GM18870 (cell line): ENCODE measurements at regions not wholly inside any gene's neighbourhood (a gene's known extent, or its start where the extent isn't known, plus 50 kb on each side); places are given as distances from the start of the nearest gene placed in this dataset.
"Not testable (repeated sequence)": the region's sequence is repeated elsewhere in the genome, so short reads cannot be mapped to it uniquely, and the experiment has no call there.

Source experiments
- ATAC-seq: cut with Tn5 transposase; IDR thresholded peaks from one replicate; pipeline ENCODE4 v1.9.1; 2021; ENCODE audit warnings: moderate library complexity; ENCODE audit not compliant: unreplicated experiment

DNA sequence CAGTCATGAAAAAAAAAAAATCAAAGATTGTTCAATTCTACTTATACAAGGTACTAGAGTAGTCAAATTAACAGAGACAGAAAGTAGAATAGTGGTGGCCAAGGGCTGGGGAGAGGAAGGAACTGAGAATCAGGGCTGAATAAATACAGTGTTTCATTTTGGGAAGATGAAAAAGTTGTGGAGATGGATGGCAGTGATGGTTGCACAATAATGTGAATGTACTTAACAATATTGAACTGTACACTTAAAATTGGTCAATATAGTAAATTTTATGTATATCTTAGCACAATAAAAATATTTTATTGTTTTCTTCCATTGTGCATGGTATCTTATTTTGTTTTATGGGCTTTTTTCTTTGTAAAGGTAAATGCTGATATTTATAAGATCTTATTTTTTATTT is 262.2 kb upstream of the AGTR1 start:
- ATAC-seq, result no peak

DNA sequence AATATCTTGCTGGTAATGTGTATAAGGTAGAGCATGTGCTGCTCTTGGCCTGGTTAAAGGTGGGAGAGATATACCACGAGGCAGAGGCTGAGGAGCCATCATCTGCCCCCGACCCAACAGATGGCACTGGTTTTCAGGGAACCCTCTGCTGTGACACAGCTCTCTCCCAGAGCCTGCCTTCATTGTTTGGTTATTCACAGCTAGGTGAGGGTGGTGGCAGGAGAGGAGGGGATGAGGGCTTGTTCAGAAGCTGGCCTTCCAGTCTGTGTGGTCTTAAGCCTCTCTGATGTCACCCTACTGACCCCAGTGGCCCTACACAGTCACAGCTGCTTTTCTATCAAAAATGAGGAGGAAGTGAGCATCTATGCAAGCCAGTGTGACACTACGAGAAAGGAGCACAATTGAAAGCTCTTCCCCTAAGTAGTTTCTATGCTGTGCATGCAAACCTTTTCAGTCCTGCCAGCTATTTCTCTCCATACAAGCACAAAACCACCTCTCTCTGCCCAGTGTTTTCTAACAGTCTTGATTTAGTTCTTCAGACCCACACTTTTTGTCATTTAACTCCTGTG is 258.4 kb upstream of the AGTR1 start:
- no peak for ATAC-seq

DNA sequence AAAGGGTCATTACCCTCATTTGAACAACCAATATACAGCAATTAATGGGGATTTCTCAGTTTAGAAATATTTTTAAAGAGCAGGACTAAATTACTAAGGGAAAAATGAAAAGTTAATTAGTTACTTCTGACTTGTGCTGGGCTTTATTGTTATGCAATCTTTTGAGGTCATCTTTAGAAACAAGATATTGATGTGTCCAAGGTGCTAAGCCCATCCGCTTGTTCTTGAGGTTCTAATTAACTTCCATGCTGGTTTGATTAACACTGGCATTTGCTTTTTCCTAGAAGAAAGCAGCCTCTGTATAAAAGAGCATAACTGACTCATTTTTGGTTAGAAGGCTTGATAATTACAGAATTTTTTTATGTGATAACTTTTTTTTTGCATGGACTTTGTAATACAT is 256.5 kb upstream of the AGTR1 start:
- ATAC-seq, result no peak

DNA sequence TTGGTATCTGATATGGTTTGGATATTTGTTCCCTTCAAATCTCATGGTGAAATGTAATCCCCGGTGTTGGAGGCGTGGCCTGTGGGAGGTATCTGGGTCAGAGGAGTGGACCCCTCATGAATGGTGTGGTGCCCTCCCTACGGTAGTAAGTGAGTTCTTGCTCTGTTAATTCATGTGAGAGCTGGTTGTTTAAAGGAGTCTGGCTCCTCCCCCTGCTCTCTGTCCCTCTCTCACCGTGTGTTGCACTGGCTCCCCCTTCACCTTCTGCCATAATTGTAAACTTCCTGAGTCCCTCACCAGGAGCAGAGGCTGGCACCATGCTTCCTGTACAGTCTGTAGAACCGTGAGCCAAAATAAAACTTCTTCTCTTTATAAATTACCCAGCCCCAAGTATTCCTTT is 246.9 kb upstream of the AGTR1 start:
- ATAC-seq, result no peak

DNA sequence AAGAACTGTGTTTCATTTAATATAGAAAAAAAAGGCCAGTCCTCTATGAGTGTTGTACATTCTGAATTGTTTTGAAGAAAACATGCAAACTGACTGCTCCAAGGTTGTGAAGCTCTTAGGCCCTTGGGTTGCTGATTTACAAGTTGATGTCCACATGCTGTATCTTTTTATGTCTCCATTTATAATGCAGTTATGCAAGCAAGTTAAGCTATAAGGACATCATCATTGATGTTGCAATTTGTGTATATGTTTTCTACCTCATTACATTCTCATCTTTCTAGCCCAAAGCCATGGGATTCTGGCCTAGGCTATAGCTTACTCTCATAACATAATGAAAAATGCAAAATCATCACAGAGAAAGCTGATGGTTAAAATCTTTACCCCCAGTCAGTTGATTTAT is 245.7 kb upstream of the AGTR1 start:
- ATAC-seq, result no peak

DNA sequence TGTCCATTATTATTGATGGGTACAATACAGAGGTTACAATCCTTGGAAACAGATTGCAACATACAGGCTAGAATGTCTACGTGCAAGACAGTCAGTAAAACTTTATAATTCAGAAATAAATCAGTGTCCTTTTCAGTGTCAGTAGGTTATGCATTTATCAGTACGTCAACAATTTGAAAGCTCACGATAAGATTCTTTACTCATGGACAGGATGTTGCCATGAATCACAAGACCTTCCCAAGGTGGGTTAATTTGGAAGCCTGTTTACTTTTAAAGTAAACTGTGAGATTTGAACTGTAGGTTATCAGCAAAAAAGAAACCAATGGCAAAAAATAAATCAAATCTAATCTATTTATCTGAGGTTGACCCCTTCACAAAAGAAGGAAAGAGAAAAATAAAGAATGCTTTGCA is 243.9 kb upstream of the AGTR1 start:
- ATAC-seq, result no peak

DNA sequence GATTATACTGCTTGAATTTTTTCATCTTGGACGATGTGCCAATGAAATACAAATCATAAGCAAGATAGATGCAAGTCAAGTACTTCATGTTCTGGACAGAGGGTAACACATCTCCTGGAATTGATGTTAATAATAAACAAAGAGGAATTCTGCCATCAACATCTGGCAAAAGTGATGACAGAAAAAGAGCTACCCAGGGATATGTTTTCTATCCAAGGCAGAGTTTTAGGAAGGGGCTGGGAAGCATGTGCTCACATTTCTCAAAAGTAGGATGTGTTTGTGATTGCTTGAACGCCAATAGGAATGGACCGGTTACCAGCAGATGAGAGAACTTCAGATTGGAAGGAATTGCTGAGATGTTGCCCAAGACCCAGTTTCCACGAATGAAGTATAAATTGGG is 242.6 kb upstream of the AGTR1 start:
- ATAC-seq, result no peak

DNA sequence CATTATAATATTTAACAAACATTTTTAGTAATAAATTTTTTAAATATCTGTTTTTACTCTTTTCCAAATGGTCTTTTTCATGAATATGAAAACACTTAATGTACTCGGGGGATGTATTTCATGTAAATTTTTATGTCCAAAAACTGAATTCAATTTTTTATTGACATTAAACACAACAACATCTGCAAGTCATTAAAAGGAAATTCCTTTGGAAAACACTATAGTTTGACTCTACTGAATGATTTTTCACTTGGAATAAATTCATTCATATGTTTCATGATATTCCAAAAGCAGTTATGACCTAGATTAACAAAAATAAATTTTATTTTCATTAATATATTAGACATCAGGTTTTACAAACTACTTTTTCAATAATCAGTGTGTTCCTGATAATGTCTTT is 239.8 kb upstream of the AGTR1 start:
- no peak for ATAC-seq

DNA sequence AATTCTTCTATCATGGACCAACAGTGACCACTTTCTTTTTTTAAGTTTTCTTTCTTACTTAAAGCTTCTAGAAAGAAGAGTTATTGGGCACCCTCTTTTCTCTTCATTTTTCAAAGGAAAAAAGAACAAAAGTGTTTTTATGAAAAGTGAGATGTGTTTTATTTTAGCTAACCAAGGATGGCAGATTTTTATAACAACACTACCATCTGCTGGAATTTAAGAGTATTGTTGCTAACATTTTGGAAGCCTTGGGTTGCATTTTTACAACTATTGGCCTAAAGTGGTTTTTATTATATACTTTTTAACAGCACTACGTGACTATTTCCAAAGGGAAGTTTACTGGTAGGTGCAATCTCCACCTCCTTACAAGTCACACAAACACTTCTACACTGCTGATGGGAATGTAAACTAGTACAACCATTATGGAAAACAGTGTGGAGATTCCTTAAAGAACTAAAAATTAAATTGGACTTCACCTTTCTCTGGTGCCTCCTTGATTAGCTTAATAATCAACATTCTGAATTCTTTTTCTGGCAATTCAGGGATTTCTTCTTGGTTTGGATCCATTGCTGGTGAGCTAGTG is 237.7 kb upstream of the AGTR1 start:
- ATAC-seq, result no peak

DNA sequence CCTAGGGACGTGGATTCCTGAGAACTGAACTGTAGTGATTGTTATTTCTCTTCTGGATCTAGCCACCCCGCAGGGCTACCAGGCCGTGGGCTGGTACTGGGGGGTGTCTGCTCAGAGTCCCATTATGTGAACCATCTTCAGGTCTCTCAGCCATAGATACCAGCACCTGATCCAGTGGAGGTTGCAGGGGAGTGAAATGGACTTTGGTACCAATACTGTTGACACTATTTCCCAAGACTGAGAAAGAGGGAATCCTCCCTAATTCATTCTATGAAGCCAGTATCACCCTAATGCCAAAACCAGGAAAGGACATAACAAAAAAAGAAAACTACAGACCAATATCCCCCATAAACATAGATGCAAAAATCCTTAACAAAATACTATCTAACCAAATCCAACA is 237.0 kb upstream of the AGTR1 start:
- no peak for ATAC-seq

DNA sequence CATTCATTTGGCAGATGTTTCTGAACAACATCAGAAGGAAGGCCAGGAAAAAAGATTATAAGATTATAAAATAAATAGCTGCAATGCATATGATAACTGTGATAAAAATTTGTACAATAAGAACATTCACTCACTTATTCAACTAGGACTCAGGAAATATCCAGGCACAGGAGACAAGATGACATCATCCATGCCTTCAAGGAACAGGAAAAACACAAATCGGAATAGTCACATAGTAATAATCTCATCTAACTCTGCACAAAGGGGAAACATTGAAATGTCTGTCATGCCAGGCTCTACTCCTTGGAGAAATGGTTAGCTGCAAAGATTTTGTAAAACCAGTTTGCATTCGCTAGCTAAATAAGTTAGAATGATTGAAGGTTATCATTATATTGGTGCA is 233.5 kb upstream of the AGTR1 start:
- ATAC-seq, result no peak

DNA sequence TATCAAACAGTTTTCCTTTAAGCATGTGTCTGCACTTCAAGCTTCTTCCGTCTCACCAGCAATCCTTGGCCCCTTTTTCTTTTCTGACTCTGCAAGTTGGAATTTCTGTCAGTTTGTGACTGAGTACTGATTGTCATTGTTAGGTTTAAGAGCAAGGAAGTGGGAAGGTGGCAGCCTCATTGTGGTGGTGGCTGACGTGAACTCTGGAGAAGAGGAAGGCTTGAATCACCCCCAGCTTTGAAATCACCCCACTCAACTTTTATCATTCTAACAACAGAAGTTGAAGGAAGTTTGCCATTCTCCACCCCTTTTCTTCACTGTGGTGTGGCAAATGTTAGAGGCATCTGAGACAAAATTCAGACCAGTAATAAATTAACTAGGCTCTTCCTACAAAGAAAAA is 231.6 kb upstream of the AGTR1 start:
- no peak for ATAC-seq

DNA sequence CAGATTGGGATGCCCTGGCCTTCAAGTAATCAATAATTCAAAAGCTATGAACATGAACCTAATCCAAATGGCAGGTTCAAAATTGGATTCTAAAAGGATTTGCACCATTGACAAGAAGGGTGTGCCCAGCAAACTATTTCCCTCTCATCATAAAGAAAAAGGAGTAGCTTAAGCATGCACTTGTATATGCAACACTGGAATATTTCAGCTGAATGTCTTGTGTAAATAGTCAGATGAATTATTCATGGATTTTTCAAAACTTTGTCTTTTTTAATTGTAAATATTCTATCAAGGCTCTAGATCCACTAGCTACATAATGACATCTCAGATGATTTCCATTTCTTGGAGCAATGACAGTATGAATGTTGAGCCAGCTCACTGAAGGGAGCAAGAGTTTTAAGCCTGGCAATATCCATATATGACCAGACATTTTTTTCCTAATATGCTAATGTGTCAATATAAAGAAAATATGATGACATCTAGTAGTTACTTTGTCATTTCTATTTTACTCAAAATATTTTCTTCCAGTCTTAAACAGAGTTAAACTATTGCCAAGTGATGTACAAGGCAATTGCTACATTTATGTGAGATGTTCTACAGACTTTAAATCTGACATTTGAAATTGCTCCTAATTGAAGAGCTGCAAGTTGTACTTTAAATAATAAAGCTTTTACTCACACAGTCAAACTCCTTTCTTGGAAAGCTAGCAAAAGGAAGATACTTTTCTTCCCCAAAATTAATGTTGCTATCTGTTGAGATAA is 230.5 kb upstream of the AGTR1 start:
- ATAC-seq, result no peak

DNA sequence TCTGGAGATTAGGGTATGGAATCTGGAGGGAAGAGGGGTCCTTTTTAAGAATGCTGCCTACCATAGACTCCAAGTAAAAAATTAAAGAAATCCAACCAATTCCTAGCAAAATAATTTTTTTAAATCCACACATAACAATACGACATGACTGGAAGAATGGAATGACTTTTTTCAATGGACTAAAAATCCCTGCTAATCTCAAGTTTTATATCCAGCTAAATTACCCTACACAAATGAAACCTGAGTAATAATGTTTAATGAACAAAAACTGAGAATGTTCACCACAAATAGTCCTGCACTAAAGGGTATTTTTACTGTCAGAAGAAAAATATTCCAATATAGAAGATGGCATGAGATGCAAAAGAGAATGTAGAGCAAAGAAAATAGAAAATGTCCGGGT is 220.3 kb upstream of the AGTR1 start:
- ATAC-seq, result no peak

DNA sequence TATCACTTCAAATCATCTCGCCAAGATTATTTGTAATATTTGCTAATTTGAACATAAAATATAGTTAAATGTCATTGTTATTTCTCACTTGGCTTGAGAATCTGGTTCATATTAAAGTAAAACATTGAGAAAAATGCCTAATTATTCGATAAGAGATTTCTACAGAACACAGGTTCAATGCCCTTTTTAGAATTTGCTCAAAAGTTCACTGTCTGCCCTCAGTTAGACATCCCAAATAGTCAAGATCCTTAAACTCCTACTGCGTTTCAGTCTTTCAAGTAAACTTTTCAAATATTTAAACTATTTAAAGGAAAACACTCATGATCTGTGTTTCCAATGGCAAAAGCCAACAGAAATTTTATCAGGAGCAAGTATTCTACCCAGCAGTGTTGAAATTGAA is 204.1 kb upstream of the AGTR1 start:
- ATAC-seq, result no peak

DNA sequence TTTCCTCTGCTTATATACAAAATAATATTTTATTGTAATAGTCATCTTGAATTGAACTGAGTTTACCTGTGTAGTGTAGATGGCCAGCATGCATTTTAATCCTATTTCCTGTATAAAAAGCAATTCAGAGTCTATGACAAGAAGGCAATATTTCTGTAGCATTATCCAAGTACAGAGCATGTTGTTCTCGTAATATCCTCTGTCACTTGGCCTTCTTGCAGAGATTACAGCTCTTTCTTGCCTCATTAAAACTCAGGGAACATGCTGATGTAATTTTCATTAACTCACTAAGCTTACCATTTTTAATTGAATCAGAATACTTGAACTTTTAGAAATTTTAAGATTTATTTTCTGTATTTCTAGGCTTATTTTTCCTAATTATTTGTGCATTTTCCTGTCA is 203.3 kb upstream of the AGTR1 start:
- no peak for ATAC-seq

DNA sequence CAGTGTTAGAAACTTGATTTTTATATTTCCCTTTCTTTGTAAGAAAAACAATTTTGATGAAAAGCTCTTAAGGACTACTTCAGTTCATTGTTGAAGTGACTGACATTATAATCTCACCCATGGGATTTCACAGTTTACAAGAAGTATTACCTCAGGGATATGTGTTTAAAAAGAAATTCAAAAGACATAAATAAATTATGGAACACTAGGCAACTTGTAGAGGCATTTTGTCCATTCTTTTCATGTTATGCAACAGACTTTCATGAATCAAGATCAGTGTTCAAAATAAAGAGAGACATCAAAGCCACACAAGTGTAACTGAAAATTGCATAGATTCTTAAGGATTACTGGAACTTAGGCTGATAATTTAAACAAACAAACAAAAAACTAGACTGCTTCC is 196.8 kb upstream of the AGTR1 start:
- ATAC-seq, result no peak

DNA sequence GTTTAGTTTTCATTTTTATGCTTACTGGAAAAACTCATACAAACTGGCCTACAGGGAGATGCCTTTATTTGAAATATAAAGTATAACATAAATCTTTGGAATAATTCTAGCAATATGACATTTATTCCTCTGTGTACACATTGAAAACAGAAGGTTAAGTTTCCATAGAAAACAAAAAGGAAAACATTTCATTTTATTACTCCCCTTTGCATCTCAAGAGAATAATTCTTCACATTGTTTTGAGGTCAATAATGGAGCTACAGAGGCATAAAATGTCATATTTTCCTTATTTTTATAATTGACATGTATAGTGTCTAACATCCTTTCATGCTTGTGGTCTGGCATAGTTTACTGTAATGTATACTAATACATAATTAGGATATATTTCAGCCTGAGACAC is 187.6 kb upstream of the AGTR1 start:
- ATAC-seq, result no peak

DNA sequence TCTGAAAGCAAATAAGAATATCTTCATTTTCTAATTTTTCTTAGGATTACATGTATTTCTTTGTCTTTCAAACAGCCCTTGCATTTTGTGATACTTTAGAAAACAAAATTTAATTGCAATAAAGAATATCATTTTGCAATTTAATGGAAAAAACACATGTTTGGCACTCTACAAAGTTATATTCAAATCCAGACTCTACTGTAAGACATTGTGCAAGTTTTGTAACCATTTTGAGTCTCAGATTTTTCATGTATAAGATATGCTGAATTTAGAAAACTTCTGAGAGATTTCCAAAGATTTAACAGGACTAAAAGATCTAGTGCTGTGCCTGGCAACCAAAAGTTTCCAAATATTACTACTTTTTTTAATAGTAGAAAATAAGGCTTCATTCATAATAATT is 187.1 kb upstream of the AGTR1 start:
- ATAC-seq, result no peak

DNA sequence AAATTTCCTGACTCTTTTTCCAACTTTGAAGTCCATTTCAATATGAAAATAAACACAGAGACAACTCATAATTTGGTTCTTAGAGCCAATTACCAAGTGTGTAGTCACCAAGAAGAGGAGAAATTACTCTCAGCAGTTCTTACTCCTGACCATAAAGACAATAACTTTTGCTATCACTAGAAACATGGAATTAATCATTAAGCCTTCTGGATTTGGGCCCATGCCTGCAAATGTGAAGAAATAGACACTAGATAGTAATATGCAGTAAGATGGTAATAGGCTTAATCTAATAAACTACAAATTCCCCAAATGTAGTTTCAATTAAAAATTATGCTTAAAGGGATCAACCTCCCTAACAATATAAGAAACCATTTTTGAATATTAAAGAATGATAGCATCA is 185.1 kb upstream of the AGTR1 start:
- ATAC-seq, result no peak

DNA sequence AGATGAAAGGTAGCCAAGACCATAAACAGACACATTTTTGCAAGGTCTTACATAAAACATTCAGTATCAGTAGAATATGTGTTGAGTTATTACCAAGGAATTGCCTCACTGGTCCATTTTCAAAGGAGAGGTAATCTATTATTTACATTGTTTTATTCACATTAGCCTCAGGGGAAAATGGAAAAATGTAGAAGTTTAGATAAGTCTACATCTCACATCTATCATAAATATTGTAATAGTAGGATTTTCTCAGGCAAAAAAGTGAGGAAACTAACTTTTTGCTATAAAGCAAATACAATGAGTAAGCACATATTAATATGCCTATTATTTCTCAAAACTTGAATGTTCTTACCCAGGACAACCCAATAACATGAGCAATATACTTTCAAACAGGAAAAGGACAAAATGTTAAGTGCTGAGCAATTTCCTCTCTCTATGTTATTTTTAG is 184.6 kb upstream of the AGTR1 start:
- no peak for ATAC-seq

DNA sequence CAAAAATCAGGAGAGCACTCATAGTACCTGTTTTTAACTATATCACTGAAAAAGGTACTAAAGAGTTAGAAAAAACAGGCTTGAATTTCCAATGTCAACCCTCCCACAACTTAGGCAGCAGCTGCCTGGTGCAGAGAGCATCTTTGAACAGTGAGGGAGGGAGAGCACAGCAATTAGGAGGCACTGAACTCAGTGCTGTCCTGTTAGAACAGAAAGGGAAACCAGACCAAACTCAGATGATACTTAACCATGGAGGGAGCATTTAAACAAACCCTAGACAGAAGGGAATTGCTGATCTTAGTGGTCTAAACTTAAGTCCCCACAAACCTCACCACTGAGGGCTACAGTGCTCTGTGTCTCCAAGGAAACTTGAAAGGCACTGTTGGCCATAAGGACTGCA is 179.2 kb upstream of the AGTR1 start:
- no peak for ATAC-seq

DNA sequence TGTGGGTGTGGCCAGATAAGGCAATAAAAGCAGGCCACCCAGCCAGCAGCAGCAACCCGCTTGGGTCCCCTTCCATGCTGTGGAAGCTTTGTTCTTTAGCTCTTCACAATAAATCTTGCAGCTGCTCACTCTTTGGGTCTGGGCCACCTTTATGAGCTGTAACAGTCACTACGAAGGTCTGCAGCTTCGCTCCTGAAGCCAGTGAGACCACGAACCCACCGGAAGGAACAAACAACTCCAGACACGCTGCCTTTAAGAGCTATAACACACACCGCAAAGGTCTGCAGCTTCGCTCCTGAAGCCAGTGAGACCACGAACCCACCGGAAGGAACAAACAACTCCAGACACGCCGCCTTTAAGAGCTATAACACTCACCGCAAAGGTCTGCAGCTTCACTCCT is 172.1 kb upstream of the AGTR1 start:
- ATAC-seq, result not testable (repeated sequence)
